Dermis blood vessel endothelial cell (primary cell): ENCODE measurements at regions not wholly inside any gene's neighbourhood (a gene's known extent, or its start where the extent isn't known, plus 50 kb on each side); places are given as distances from the start of the nearest gene placed in this dataset.
"Not testable (repeated sequence)": the region's sequence is repeated elsewhere in the genome, so short reads cannot be mapped to it uniquely, and the experiment has no call there.

ENCODE experiments used
- DNase-seq: peaks from one replicate; pipeline ENCODE4 v3.0.0; 2010

- DNase-seq = not testable (repeated sequence)
These were observed 153.8 kb downstream of the TMEM121 start for GRCh38 chr14:105679959-105680735.

- not testable (repeated sequence) for DNase-seq
These were observed 154.3 kb downstream of the TMEM121 start for GRCh38 chr14:105680736-105681098.

- DNase-seq = not testable (repeated sequence)
These were observed 155.3 kb downstream of the TMEM121 start for GRCh38 chr14:105681606-105682185.

- not testable (repeated sequence) for DNase-seq
These were observed 156.1 kb downstream of the TMEM121 start for GRCh38 chr14:105682442-105682841.

GRCh38 chr14:105682956-105683570 lies 156.7 kb downstream of the TMEM121 start:
- no peak for DNase-seq

GRCh38 chr14:105684056-105684455 lies 157.7 kb downstream of the TMEM121 start:
- not testable (repeated sequence) for DNase-seq

- not testable (repeated sequence) for DNase-seq
These were observed 158.2 kb downstream of the TMEM121 start for GRCh38 chr14:105684597-105684996.

GRCh38 chr14:105685003-105685402 lies 158.6 kb downstream of the TMEM121 start:
- DNase-seq = no peak

GRCh38 chr14:105685605-105686004 lies 159.2 kb downstream of the TMEM121 start:
- DNase-seq = not testable (repeated sequence)

GRCh38 chr14:105686050-105686449 lies 159.7 kb downstream of the TMEM121 start:
- not testable (repeated sequence) for DNase-seq

GRCh38 chr14:105686462-105687170 lies 160.2 kb downstream of the TMEM121 start:
- not testable (repeated sequence) for DNase-seq

GRCh38 chr14:105687171-105688022 lies 161.0 kb downstream of the TMEM121 start:
- not testable (repeated sequence) for DNase-seq

- not testable (repeated sequence) for DNase-seq
These were observed 161.6 kb downstream of the TMEM121 start for GRCh38 chr14:105688023-105688351.

- not testable (repeated sequence) for DNase-seq
These were observed 162.4 kb downstream of the TMEM121 start for GRCh38 chr14:105688664-105689221.

GRCh38 chr14:105689722-105690121 lies 163.3 kb downstream of the TMEM121 start:
- no peak for DNase-seq

GRCh38 chr14:105690671-105691070 lies 164.3 kb downstream of the TMEM121 start:
- DNase-seq = no peak

- not testable (repeated sequence) for DNase-seq
These were observed 165.1 kb downstream of the TMEM121 start for GRCh38 chr14:105691321-105692109.

GRCh38 chr14:105692110-105692685 lies 165.8 kb downstream of the TMEM121 start:
- DNase-seq = not testable (repeated sequence)

- DNase-seq = no peak
These were observed 168.6 kb downstream of the TMEM121 start for GRCh38 chr14:105694961-105695360.

- DNase-seq = not testable (repeated sequence)
These were observed 170.0 kb downstream of the TMEM121 start for GRCh38 chr14:105696388-105696787.

GRCh38 chr14:105697414-105697813 lies 171.0 kb downstream of the TMEM121 start:
- not testable (repeated sequence) for DNase-seq
